GM13976 (cell line): ENCODE measurements at regions not wholly inside any gene's neighbourhood (a gene's known extent, or its start where the extent isn't known, plus 50 kb on each side); places are given as distances from the start of the nearest gene placed in this dataset.

Experiments used
- DNase-seq: peaks from one replicate; pipeline ENCODE4 v3.0.0; 2012; ENCODE audit warnings: low spot score
- in situ Hi-C: fragments of 300-500 bp; cut with MboI; formaldehyde crosslinking; loops from one replicate; pipeline ENCODE4 v1.12.0; 2022; ENCODE audit warnings: low sequenced_read_pairs, mixed read lengths, inconsistent platforms; ENCODE audit not compliant: unreplicated experiment
- TF ChIP-seq, protein P1 (sequence below): IDR thresholded peaks from 2 replicates; pipeline ENCODE4 v1.5.1; 2012; ENCODE audit warnings: borderline replicate concordance, mild to moderate bottlenecking; ENCODE audit not compliant: insufficient read depth; ENCODE audit errors: extremely low read depth, missing control alignments, control extremely low read depth

GRCh38 chr1:87180682-87181081 lies 148.0 kb upstream of the LMO4 start:
- no peak for DNase-seq
- in situ Hi-C loops, result no loop called here
- TF ChIP-seq, protein P1, sequence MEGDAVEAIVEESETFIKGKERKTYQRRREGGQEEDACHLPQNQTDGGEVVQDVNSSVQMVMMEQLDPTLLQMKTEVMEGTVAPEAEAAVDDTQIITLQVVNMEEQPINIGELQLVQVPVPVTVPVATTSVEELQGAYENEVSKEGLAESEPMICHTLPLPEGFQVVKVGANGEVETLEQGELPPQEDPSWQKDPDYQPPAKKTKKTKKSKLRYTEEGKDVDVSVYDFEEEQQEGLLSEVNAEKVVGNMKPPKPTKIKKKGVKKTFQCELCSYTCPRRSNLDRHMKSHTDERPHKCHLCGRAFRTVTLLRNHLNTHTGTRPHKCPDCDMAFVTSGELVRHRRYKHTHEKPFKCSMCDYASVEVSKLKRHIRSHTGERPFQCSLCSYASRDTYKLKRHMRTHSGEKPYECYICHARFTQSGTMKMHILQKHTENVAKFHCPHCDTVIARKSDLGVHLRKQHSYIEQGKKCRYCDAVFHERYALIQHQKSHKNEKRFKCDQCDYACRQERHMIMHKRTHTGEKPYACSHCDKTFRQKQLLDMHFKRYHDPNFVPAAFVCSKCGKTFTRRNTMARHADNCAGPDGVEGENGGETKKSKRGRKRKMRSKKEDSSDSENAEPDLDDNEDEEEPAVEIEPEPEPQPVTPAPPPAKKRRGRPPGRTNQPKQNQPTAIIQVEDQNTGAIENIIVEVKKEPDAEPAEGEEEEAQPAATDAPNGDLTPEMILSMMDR, result no peak

DNA sequence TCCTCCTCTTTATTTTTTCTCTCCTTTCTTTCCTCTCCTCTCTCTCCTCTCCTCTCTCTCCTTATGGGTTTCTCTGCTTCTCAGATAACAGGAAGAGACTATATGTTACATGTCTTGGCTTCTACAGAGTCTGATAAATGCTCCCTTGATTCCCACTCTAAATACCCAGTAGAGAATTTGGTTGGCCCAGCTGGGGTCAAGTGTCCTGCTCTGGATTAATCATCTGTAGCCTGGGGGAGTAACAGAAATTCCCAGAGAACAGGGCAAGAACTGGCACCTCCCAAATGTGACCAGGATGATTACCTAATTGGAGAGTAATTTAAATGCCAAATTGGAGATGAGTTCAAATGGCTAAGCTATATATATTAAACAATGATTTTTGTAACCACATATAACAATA lies 146.1 kb upstream of the LMO4 start:
- in situ Hi-C loops, result no loop called here
- TF ChIP-seq, protein P1, result no peak
- no peak for DNase-seq

DNA sequence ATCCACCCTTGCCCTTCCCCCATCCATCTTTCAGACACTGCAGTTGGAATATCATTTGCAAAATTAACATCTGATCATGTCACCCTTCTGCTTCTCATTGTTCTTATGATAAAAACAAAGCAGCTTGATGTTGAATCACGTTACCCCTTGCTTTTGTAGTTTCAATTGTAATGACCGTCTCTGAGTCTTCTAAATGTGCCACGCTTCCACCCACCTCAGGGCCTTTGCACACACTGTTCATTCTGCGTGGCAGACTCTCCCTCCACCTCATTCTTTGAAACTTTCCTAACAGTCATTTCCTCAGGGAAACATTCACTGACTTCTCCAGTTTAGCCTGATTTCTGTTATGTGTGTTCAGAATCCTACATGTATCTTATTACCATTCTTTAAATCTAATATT lies 143.6 kb upstream of the LMO4 start:
- in situ Hi-C loops, result no loop called here
- TF ChIP-seq, protein P1, result no peak
- DNase-seq, result no peak

GRCh38 chr1:87186346-87186745 lies 142.3 kb upstream of the LMO4 start:
- in situ Hi-C loops, result no loop called here
- TF ChIP-seq, protein P1, result no peak
- no peak for DNase-seq

DNA sequence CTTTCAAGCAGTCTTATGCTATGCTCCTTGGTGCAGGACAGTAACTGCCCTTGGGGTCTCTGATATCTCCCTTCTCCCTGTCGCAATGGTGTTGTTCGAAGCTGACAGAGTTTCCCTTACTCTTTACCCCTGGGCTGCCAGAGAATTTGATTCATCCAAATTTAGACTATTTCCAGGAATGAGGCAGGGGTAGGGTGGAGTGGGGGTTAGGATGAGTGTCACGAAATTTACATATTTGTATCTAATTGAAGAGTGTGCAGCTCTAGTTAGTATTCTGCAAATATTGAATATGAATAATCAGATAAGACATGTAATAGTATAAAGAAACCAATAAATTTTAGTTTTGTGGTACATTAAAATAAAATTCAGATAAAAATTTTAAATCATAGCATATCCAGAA lies 140.0 kb upstream of the LMO4 start:
- TF ChIP-seq, protein P1, result no peak

DNA sequence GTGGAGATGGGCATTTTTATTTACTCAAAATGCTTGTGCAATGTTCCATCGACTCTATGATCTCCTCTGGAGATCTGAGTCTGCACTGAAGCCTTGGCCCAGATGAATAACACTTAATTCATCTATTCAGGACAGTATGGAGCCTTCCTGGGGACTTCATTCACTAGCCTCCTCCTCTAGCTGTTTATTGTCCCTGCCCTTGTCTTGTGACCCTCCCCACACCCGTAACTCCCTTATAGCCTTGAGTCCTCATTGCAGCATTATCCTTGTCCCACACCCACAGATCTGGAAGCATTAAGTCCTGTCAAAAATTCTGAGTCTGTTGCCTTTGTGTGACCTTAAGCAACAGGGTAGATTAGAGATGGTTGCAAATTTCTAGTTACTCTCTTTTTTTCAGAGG lies 138.3 kb upstream of the LMO4 start:
- in situ Hi-C loops, result no loop called here
- TF ChIP-seq, protein P1, result no peak
- DNase-seq, result no peak

More for the DNA sequence above, 140.0 kb upstream of the LMO4 start:
- no peak for DNase-seq
- in situ Hi-C loops, result no loop called here

- in situ Hi-C loops, result no loop called here
- DNase-seq, result no peak
- TF ChIP-seq, protein P1, result no peak
These were observed 137.0 kb upstream of the LMO4 start for GRCh38 chr1:87191646-87192045.
